Globus pallidus (tissue), 1 donor: ENCODE measurements at regions not wholly inside any gene's neighbourhood (a gene's known extent, or its start where the extent isn't known, plus 50 kb on each side); places are given as distances from the start of the nearest gene placed in this dataset.
"Not testable (repeated sequence)": the region's sequence is repeated elsewhere in the genome, so short reads cannot be mapped to it uniquely, and the experiment has no call there.

Experiments used
- DNase-seq: peaks from one replicate; pipeline ENCODE4 v3.0.0-alpha.2; 2015; ENCODE audit warnings: low spot score

DNA sequence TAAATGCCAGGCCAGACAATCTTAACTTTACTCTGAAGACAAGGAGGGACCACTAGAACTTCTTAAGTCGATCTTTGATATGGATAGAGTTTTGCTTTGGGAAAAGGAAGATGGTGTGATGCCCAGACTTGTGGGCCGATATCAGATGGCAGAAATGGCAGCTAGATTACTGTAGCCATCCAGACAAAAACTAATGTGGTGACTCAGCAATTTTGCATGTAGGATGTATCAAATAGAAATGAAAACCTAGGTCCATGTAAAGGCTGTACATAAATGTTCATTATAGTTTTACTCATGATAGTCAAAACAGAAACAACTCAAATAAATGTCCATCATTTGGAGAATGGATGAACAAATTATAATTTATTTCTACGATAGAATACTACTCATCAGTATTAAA, 121.5 kb downstream of the APIP start:
- no peak for DNase-seq

DNA sequence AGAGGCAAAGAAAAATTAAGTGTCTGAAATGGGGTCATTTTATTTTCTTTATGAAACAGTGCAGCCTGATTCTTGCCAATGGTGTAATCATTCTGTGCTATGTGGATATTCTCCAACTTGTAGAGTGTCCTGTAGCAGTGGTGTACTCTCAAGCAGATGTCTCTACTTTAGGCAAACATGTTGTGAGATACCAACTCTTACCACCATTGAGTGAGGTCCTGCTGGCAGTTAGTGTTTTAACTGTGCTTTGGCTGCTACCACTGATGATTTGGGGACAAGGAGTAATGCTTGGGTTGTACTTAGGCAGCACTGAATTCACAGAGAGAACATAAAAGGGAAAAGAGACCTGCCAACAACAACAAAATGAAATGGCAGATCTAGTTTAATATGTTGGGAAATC, 122.5 kb downstream of the APIP start:
- DNase-seq, result no peak

DNA sequence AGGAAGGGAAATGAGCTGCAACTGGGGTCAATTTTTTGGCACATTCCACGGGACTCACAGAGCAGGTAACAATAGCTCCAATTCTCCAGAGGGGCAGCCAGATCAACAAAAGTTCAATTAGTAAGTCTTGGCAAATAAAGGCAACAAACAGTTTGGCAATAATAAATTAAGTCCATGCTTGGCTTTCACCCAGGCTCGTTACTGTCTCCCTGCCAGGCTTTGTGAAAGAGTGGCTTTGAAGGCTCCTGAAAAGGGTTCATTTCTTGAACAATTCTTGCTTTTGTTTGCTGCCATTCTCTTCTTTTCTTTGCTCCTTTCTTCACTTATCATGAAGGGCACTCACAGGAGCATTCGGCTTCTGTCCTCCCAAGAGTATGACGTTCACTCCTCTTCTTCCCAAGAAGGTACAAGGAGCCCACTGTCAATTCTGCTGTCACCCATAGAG, 123.3 kb downstream of the APIP start:
- peak; percentile 65 for DNase-seq

DNA sequence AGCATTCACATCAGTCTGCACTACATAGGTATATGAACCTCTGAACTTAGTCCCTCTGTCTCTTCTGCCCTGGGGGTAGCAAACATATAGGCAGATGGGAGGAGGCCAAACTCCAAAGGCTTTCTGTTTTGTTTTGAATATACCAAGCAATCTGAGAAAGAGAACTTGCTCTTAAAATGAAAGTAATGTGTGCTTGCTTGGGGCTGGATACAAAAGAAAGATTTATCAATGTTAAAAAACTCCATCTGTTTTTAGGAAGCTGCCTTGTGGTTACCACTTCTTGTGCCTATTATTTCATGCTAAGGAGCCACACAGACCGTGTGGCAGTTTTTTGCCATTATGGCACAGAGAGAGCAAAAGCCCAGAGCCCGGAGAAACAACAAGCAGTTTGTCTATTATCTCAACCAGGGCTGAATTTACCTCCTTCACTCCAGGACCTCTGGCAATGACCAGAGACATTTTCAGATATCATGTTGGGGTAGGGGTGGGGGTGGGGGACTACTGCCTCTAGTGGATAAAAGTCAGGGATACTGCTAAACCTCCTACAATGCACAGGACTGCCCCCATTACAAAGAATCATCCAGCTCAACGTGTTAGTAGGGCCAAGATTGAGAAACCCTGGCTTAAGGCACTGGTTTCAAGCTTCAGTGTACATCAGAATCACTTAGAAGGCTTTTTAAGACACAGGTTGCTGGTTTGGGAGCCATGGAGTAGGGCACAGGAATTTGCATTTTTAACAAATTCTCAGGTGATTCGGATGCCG, 124.2 kb downstream of the APIP start:
- peak; percentile 11 for DNase-seq

DNA sequence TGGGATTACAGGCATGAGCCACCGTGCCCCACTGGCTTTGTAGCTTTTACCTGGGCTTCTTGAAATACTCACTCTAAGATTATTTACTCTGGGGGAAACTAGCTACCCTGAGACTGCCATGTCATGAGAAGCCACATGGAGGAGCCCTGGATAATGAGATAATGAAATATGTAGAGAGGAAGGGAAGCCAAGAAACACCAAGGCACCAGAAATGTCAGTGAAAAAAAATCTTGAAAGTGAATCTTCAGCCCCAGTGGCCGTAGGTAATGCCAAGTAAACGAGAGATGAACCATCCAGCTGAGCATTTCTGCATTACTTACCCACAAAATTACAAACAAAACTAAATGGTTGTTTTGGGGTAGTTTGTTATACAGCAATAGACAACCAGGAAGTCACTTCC, 125.6 kb downstream of the APIP start:
- DNase-seq, result no peak

DNA sequence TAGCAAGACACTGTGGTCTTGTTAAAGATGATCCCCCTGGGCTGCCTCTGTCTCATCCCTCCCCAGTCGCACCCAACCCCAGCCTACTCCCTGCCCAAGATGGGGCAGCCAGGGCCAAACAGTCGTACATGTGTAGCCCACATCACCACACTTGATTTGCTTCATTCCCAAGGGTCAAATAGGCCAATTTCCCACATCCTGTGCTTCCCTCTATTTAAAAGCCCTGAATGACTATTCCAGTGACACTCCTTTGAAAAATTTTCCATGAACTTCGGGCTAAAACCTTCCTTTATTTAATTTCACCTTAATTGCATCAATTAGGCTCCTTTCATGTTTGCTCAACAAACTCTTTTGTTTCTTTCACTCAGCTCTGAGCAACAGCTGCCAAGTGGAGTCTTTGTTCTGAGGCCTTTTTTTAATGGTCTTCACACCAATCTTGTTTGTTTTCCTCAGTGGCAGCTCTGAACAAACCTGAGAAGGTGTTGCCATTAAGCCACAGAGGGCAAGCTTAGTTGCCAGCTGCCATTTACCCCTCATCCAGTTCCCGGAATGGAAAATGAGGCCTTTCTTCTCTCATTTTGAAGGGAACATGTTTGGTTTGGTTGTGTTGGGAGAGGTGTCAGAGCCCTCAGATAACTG, 126.9 kb downstream of the APIP start:
- no peak for DNase-seq

DNA sequence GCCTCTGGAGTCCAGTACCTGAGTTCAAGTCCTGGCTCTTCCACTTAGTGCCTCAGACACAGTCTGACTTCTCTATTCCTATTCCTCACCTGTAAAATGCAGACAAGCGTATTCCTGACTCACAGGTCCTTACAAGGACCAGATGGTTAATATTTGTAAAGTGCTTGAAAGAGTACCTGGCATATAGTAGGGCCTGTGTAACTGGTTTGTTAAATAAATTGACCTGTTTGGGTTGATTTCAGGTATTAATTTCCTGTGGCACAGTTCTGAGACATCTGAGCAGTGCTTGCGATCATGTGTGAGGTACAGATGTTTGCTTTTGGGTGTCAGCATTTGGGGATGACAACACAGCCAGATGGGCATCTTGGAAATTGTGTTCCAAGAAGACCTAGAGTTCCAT, 127.5 kb downstream of the APIP start:
- no peak for DNase-seq

DNA sequence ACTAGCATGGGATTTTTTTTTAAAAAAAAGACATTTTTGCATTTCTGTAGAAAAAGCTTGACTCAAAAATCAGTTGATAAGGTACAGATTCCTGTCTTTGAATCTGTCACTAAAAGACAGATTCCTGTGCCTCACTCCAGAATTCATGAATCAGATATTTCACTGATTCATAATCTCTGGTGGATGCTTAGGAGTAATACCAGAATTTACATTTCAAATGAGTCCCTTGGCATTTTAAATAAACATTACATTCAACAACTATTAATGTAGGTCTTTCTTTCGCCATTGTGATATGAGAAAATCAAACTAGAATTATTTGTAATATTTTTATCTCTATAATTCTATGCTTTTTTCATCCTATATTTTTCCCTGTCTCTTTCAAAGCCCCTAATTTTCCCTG, 128.3 kb downstream of the APIP start:
- no peak for DNase-seq

DNA sequence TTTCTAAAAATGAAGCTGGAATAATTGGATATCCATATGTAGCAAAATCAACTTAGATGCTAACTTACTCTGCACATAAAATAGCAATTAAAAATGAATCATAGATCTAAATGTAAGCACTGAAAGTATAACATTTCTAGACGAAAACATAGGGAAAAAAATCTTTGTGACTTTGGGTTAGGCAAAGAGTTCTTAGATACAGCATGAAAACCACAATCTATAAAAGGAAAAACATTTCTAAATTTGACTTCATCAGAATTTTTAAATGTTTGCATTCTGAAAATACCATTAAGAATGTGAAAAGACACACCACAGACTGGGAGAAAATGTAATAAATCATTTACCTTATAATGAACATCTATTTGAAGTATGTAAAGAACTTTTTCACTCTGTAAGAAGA, 128.8 kb downstream of the APIP start:
- no peak for DNase-seq

DNA sequence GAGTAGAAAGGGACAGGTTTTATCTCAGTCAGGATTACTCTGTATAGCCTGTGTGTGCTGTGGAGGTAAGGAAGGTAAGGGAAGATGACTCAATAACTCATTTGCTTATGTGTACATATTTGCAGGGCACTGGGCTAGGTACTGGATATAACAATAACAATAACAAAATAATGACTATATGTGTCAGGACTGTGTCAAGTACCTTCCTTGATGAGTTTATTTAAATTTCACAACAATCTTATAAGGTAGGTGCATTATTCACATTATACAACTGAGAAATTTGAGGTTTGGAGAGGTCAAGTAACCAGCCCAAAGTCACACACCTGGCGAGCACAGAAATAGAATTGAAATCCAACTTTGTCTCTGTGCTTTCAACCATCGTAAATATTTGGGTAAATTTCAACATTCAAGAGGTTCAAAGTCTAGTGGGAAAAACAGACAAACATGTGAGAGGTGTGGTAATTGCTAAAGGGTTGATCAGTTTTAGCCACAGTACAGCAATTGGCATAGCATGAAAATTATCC, 131.8 kb downstream of the APIP start:
- no peak for DNase-seq

DNA sequence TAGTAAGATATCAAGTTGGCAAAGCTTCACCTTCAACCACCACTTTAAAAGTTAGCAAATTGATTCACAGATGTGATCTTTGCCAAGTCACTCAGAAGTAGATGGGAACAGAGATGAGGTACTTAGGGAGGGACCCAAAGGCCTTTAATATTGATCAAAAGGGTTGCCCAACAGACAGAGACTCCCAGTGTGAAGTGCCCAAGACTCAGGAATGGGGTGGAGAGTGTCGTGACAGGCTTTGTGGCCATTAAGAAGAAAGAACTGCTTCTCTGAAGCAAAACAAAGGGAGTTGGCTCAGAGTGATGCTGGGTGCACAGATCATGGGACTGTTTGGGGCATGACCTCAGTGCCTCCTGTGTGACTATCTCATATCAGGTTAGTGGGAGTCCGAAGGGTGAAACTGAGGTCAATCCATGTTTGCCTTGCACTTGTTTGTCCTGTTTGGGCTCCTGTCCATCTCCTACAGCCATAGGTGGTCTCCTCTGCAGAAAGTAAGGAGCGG, 132.3 kb downstream of the APIP start:
- no peak for DNase-seq

DNA sequence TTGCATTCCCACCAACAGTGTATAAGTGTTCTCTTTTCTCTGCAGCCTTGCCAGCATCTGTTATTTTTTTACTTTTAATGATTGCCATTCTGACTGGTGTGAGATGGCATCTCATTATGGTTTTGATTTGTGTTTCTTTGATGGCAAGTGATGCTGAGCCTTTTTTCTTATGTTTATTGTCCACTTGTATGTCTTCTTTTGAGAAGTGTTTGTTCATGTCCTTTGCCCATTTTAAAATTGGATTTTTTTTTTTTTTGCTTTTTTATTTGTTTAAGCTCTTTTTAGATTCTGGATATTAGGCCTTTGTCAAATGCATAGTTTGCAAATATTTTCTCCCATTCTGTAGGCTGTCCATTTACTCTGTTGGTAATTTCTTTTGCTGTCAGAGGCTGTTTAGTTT, 134.4 kb downstream of the APIP start:
- not testable (repeated sequence) for DNase-seq

DNA sequence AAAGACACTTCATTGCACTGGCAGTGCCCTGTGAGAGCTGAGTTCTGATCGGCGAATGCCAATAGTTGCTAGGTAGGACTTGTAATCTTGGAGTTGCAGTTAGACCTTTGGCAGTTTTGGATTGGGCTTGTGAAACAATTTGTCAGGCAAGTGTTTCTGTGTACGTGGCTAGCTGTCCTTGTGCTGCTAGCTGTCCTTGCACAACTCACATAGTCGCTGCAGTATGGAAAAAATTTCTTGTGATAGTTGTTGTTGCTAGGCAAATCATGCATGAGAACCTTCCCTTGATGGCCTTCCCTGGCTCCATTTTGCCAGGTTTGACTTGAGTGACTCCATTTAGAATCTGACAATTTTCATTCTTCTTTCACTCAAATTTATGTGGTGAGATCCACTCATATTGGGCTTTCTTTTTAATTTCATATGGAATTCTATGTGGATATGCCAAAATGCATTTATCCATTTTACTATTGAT, 140.7 kb downstream of the APIP start:
- DNase-seq, result no peak

DNA sequence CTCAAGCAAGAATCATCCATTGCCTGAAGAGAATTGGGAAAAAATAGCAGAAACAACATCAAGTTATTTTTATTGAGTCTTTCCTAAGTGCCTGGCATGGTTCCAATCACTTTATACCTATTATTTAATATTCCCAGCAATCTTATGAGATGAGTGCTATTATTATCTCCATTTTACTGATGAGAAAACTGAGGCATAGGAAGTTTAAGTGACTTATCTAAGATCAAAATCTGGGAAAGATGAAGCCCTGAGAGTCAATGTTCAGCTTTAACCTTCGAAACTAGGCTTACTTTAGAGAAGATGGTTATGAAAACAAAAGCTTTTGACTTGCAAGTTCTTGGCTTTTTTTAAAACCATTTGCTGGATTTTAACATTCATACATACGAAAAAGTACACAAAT, 141.6 kb downstream of the APIP start:
- DNase-seq, result no peak

DNA sequence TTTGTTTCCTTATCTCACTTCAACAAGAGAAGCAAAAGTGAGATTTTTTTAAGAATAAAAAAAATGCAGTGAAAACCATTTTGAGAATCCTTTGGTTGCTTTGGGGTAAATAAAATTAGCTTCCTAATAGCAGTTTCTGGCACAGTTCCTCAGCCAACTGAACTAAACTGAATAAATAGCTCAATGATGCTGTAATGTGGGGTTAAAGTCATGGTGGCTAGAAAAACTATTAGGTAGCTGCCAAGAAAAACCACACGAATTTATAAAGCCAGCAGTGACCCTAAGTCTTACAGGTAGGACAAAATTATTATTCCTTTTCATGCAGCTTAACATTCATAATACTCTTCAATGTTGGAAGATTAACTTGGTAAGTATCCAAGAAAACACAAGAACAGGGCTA, 142.4 kb downstream of the APIP start:
- no peak for DNase-seq

DNA sequence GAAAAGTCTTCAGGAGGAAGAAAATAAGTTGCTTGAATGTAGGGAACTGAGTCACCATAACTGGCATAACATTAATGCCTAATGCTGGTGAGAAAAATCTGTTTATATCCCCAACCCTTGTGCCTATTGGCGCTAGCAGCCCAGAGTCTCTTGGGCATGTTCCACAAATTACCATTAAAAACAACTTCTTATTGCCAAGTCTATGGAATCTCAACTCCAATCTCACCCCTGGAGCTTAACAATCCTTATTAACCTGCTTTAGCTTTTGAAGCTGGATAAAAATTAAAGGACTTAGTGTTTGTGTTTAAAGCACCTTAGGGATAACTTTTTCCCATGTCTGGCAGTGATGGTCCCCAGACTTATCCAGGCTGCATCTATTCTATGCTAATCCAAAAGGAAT, 143.0 kb downstream of the APIP start:
- DNase-seq, result no peak

DNA sequence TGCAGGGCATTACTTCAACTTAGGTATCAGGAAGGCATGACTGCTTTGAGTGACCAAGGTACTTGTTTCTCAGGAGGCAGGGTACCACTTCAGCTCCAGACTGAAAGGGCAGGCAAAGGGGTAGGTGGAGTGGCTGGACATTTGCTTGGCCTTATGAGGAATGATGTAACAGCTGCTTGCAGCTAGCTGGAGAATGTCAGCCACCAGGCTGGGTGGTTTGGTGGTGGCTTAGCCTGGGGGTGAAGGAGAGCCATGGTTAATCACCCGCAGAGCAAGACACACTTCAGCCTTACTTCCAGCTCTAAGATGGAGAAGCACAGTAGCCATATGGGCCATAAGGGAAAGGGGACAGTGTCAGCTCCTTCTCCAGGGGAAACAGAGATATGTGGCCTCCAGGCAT, 146.1 kb downstream of the APIP start:
- no peak for DNase-seq

DNA sequence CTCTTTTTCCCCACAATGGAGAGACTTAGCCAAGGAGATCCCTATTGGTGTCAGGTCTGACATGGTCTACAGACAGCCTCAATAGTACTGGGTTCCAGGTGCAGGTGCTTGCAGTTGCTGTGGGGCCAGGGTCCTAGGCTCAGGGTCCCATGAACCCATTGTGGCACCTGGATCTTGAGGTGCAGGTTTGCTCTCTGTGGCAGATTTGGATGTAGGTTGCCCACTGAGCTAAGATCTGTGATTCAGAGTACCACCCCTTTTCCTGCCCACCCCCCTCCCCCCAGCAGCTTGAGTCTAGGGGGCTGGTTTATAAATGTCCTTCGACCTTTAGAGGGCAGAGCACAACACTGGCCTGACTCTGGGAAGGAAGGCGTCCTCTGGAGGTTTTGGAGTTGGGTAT, 147.0 kb downstream of the APIP start:
- DNase-seq, result no peak

DNA sequence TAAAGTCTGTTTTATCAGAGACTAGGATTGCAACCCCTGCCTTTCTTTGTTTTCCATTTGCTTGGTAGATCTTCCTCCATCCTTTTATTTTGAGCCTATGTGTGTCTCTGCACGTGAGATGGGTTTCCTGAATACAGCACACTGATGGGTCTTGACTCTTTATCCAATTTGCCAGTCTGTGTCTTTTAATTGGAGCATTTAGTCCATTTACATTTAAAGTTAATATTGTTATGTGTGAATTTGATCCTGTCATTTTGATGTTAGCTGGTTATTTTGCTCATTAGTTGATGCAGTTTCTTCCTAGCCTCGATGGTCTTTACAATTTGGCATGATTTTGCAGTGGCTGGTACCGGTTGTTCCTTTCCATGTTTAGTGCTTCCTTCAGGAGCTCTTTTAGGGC, 141.7 kb downstream of the EHF start:
- DNase-seq, result not testable (repeated sequence)

DNA sequence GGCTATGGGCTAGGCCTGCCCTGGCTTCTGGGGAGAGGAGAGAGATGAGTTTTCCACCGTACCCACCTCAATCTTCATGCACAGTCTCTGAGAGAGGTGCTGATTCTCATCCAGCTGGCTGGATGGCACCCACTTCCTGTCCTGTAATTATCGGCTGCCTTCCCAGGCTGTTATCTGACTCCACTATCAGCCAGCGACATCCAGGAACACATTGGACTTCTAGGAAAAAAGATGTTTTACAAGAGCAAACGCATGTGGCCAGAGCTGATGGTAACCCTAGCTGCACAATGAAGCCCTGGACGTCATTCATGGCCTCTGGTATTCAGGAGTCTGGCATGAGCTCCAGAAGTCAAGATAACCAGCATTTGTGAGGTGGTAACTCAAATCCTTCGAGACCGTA, 137.4 kb downstream of the EHF start:
- no peak for DNase-seq

DNA sequence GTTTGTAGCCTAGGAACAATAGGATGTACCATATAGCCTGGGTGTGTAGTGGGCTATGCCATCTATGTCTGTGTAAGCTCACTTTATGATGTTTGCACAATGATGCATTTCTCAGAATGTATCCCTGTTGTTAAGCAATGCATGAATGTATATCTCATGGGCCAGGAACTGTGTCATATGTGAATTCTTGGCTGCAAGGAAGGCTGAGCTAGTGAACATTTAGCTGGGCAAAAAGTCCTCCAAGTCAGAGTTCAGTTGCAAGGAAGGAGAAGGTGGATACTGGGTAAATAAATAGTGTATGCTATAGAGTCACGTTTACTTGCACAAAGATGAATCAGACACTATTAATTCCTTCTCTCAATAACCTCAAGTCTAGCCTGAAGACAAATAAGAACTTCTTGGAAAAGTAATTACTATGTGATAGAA, 136.1 kb downstream of the EHF start:
- no peak for DNase-seq

DNA sequence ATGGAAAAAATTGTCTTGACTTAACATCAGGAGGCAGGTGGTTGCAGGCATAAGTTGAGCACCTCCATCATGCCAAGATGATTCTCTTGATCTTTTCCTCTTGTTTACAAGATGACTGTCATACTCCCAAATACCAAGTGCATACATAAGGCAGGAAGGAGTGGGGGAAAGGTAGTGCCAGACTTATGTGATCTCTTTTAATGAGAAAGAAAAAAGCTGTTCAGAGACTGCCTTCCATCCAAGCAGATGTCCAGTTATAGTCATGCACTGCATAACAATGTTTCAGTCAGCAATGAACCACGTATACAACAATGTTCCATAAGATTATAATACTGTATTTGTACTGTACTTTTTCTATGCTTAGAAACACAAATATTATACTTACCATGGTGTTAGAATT, 135.7 kb downstream of the EHF start:
- no peak for DNase-seq

DNA sequence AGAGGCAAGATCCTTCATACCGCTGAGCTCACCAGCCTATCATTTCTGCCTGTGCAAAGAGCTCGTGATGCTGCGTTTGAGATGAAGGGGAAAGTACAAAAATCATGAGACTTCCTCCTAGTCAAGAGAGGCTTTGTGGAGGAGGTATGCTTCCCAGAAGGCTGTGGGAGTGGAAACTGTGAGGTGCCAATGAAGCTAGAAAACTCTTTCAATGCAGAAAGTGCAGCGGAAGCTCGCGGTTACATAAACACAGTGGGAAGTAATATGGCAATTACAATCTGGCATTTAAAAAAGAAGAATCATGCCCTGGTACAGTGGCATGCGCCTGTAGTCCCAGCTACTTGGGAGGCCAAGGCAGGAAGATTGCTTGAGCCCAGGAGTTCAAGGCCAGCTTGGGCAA, 134.8 kb downstream of the EHF start:
- no peak for DNase-seq
